ENCODE measurements at regions not wholly inside any gene's neighbourhood (a gene's known extent, or its start where the extent isn't known, plus 50 kb on each side); places are given as distances from the start of the nearest gene placed in this dataset.

- TF ChIP-seq, protein P1, sequence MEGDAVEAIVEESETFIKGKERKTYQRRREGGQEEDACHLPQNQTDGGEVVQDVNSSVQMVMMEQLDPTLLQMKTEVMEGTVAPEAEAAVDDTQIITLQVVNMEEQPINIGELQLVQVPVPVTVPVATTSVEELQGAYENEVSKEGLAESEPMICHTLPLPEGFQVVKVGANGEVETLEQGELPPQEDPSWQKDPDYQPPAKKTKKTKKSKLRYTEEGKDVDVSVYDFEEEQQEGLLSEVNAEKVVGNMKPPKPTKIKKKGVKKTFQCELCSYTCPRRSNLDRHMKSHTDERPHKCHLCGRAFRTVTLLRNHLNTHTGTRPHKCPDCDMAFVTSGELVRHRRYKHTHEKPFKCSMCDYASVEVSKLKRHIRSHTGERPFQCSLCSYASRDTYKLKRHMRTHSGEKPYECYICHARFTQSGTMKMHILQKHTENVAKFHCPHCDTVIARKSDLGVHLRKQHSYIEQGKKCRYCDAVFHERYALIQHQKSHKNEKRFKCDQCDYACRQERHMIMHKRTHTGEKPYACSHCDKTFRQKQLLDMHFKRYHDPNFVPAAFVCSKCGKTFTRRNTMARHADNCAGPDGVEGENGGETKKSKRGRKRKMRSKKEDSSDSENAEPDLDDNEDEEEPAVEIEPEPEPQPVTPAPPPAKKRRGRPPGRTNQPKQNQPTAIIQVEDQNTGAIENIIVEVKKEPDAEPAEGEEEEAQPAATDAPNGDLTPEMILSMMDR (IDR thresholded peaks at IDR 0.05; ENCODE audit: insufficient read depth, low read depth, low read length, missing control alignments) = no peak
- DNase-seq (ENCODE audit: low read depth) = peak; percentile 77
- H3K4me3 ChIP-seq (ENCODE audit: low read length) = no peak overlapping the region
These were observed 261.0 kb upstream of the KCNJ16 start for GRCh38 chr17:69814031-69814430.

GRCh38 chr17:69815406-69815805 lies 259.6 kb upstream of the KCNJ16 start:
- H3K4me3 ChIP-seq (ENCODE audit: low read length) = no peak overlapping the region
- DNase-seq (ENCODE audit: low read depth) = no peak
- TF ChIP-seq, protein P1 (IDR thresholded peaks at IDR 0.05; ENCODE audit: insufficient read depth, low read depth, low read length, missing control alignments) = no peak

GRCh38 chr17:69818467-69818866 lies 256.6 kb upstream of the KCNJ16 start:
- no peak overlapping the region for H3K4me3 ChIP-seq (ENCODE audit: low read length)
- DNase-seq (ENCODE audit: low read depth) = no peak
- TF ChIP-seq, protein P1 (IDR thresholded peaks at IDR 0.05; ENCODE audit: insufficient read depth, low read depth, low read length, missing control alignments) = no peak

GRCh38 chr17:69819316-69820087 lies 255.5 kb upstream of the KCNJ16 start:
- no peak for DNase-seq (ENCODE audit: low read depth)

GRCh38 chr17:69820876-69821473 lies 254.1 kb upstream of the KCNJ16 start:
- DNase-seq (ENCODE audit: low read depth) = no peak
- no peak overlapping the region for H3K4me3 ChIP-seq (ENCODE audit: low read length)
- TF ChIP-seq, protein P1 (IDR thresholded peaks at IDR 0.05; ENCODE audit: insufficient read depth, low read depth, low read length, missing control alignments) = no peak

More at GRCh38 chr17:69819316-69820087, 255.5 kb upstream of the KCNJ16 start:
- no peak overlapping the region for H3K4me3 ChIP-seq (ENCODE audit: low read length)
- TF ChIP-seq, protein P1 (IDR thresholded peaks at IDR 0.05; ENCODE audit: insufficient read depth, low read depth, low read length, missing control alignments) = no peak

DNA sequence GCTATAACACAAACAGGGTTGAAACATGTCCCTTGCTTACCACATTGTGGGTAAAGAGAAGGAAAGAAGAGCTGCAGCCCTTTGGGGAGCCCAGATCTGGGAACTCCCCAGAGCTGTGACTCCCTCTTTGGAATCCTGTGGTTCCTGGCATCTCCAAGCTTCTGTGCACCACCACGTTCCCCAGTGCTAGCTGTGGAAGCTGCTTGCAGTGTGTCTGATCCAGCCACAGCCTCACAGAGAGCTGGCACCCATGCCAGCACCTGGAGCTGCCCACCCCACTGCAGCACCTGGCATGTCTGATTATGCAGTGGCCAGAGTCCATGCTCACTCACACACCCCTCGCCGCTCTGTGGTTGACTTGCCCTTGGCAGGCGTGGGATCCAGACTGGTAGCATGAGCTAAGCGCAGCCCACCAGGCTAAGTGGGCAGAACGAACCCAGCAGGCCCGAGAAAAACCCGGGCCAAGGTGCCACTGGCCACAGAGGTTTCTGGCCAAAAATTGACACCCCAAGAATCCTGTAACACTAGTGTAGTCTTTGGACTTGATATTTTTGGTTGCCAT lies 252.6 kb upstream of the KCNJ16 start:
- H3K4me3 ChIP-seq (ENCODE audit: low read length) = no peak overlapping the region
- TF ChIP-seq, protein P1 (IDR thresholded peaks at IDR 0.05; ENCODE audit: insufficient read depth, low read depth, low read length, missing control alignments) = no peak
- no peak for DNase-seq (ENCODE audit: low read depth)

All from epithelial cell of esophagus (primary cell).